Kidney (tissue), 13 donors: ENCODE measurements at regions not wholly inside any gene's neighbourhood (a gene's known extent, or its start where the extent isn't known, plus 50 kb on each side); places are given as distances from the start of the nearest gene placed in this dataset.

Source experiments
- DNase-seq, 5 donors: peaks; one replicate each; pipeline ENCODE4 v3.0.0-alpha.2; 2013 to 2020
- FAIRE-seq: peaks from 2 replicates; lab custom pipeline; 2012; peaks lifted over from hg19 to GRCh38; lab: Jason Lieb, UNC
- H3K27ac ChIP-seq, 2 donors: one replicate each; pipeline ENCODE4 v1.7.0; 2013; ENCODE audit warnings: low read depth in 2 of 2, low read length in 2 of 2, inconsistent platforms in 1 of 2
- H3K27me3 ChIP-seq: one replicate; pipeline ENCODE4 v1.7.1; 2013; ENCODE audit warnings: low read length, inconsistent platforms; ENCODE audit not compliant: control insufficient read depth, insufficient read depth
- H3K36me3 ChIP-seq, 3 donors: one replicate each; pipeline versions ENCODE4 v1.7.0 to v1.7.1; 2013; ENCODE audit warnings: low read length in 3 of 3, control low read depth in 1 of 3, inconsistent platforms in 1 of 3; ENCODE audit not compliant: insufficient read depth in 3 of 3, control insufficient read depth in 2 of 3
- H3K4me1 ChIP-seq, 3 donors: one replicate each; pipeline versions ENCODE4 v1.7.0 to v1.7.1; 2013; ENCODE audit warnings: low read length in 3 of 3, inconsistent platforms in 1 of 3, low read depth in 1 of 3; ENCODE audit not compliant: control insufficient read depth in 2 of 3, insufficient read depth in 2 of 3
- H3K4me3 ChIP-seq, 3 donors: one replicate each; pipeline versions ENCODE4 v1.7.0 to v1.8.1; 2013; ENCODE audit warnings: low read length in 3 of 3, control low read depth in 1 of 3, inconsistent platforms in 1 of 3
- H3K9ac ChIP-seq, 3 donors: one replicate each; pipeline versions ENCODE4 v1.7.0 to v1.7.1; 2013; ENCODE audit warnings: low read length in 3 of 3, control low read depth in 1 of 3, inconsistent platforms in 1 of 3
- H3K9me3 ChIP-seq, 3 donors: one replicate each; pipeline versions ENCODE4 v1.7.0 to v1.7.1; 2013; ENCODE audit warnings: low read length in 3 of 3, control low read depth in 1 of 3, inconsistent platforms in 1 of 3; ENCODE audit not compliant: control insufficient read depth in 2 of 3, insufficient read depth in 1 of 3
- intact Hi-C: fragments of 100-400 bp; cut with DNase I; formaldehyde crosslinking; loops from one replicate; pipeline ENCODE4 v1.11.1; 2022
- TF ChIP-seq, protein P1 (sequence below): IDR thresholded peaks from 3 replicates; pipeline ENCODE4 v1.5.1; 2012; ENCODE audit warnings: mild to moderate bottlenecking, moderate library complexity, borderline replicate concordance; ENCODE audit not compliant: insufficient read depth; ENCODE audit errors: extremely low read depth
- donor health status: control.
- donor health status: control.
- donor health status: control.
- donor health status: control.
- donor health status: control.
- donor health status: DM: yes; HTN: yes; CAD: no.
- donor health status: Normal renal cell carcinoma (clear cell type).

DNA sequence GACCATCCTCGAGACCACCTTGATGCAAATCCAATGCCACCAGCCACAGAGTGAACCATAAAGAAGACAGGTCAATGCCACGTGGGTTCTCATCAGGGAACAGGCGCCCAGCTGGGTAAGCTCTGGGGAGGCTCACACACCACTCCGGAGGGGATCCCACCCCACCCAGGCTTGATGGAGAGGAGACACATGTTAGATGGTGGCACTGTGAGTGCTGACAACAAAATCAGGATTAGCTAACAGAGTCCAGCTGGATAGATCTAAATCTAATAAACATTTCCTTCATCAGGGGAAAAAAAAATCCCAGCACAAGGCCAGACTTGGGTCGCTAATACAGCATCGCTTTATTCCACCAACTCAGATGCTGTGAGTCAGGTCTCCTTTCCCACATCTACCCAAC is 132.2 kb upstream of the TNR start:
- FAIRE-seq, result no peak
- no peaks in the 10 kb centered on the region for H3K27me3 ChIP-seq
- H3K9ac ChIP-seq, result no peak overlapping the region
- H3K36me3 ChIP-seq, result no peaks in the 10 kb centered on the region
- no peaks in the 10 kb centered on the region for H3K4me1 ChIP-seq
- no peak overlapping the region for H3K27ac ChIP-seq
- no peaks in the 10 kb centered on the region for H3K9me3 ChIP-seq
- intact Hi-C loops, result no loop called here
- TF ChIP-seq, protein P1, sequence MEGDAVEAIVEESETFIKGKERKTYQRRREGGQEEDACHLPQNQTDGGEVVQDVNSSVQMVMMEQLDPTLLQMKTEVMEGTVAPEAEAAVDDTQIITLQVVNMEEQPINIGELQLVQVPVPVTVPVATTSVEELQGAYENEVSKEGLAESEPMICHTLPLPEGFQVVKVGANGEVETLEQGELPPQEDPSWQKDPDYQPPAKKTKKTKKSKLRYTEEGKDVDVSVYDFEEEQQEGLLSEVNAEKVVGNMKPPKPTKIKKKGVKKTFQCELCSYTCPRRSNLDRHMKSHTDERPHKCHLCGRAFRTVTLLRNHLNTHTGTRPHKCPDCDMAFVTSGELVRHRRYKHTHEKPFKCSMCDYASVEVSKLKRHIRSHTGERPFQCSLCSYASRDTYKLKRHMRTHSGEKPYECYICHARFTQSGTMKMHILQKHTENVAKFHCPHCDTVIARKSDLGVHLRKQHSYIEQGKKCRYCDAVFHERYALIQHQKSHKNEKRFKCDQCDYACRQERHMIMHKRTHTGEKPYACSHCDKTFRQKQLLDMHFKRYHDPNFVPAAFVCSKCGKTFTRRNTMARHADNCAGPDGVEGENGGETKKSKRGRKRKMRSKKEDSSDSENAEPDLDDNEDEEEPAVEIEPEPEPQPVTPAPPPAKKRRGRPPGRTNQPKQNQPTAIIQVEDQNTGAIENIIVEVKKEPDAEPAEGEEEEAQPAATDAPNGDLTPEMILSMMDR, result no peak
- no peak for DNase-seq
- H3K4me3 ChIP-seq, result no peak overlapping the region

DNA sequence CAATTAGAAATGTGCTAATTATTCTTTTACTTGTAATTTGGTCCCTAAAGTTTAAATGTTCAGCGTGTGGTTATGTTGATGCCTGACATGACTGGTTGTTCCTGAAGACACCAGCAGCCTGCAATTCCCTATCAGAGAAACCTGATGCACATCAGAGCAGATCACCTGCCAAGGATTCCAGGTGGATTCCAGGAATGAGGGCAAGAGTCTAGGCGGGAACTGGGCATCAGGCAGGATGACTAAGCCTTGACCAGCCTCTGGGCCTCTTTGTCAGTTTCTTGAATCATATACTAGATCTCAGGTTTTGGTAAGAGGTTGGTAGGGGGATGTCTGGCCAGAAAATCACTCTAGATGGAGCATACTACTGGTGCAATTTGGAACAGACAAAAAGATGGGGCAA is 130.7 kb upstream of the TNR start:
- TF ChIP-seq, protein P1, result no peak
- H3K27me3 ChIP-seq, result no peaks in the 10 kb centered on the region
- no peak for DNase-seq
- no peaks in the 10 kb centered on the region for H3K36me3 ChIP-seq
- no peak overlapping the region for H3K27ac ChIP-seq
- no peaks in the 10 kb centered on the region for H3K9me3 ChIP-seq
- H3K4me1 ChIP-seq, result no peaks in the 10 kb centered on the region
- H3K9ac ChIP-seq, result no peak overlapping the region
- FAIRE-seq, result no peak
- intact Hi-C loops, result no loop called here
- no peak overlapping the region for H3K4me3 ChIP-seq

DNA sequence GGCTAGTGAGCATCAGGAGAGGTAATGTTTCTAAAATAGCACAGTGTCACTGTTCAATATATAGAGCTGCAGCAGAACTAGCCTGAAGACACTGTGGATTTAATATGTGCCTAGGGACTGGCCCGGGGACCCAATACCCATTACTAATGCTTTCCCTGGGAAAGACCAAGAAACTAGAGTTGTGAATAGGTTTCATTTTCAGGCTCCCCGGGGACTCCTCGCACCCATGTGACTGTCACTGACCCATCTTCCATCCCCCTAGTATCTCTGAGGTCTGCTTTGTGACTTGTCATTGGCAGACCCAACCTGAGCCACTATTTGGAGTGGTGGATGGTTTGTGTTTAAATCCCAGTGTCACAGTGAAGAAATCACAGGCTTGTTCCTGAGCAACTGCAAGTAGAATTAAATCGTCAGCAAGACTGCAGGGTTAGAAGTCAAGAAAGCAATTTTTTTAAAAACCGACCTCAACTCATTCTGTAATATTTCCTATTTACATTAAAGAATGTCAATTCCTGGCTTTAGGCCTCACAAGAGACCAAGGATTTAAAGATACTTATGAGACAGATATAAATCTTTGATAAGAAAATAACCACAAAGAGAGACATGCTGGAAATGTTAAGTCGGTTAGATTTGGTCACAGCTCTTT is 130.0 kb upstream of the TNR start:
- H3K4me3 ChIP-seq, result no peak overlapping the region
- H3K27ac ChIP-seq, result no peak overlapping the region
- H3K9me3 ChIP-seq, result no peaks in the 10 kb centered on the region
- H3K9ac ChIP-seq, result no peak overlapping the region
- H3K27me3 ChIP-seq, result no peaks in the 10 kb centered on the region
- no peaks in the 10 kb centered on the region for H3K36me3 ChIP-seq
- DNase-seq, result no peak
- intact Hi-C loops, result no loop called here
- TF ChIP-seq, protein P1, result no peak
- FAIRE-seq, result no peak
- no peaks in the 10 kb centered on the region for H3K4me1 ChIP-seq

DNA sequence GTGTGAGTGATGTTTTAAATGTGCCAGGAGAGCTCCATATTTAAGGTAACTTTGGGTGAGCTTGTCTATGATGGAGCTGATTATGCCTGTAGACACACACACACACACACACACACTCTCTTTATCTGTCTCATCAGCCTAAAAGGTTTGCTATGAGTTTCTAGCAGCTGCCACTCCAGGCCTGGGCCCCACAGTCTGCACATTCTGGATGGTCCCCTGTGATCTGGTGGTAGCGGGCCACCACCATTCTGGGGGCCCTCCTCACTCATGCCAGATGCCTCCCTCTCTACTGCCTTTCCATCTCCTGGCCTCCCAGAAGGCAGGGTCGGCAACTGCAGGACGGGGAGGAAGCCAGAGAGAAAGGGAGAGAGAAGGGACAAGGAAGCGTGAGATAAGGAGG is 129.2 kb upstream of the TNR start:
- Histone ChIP-seq H3K9ac (no peak overlapping the region), H3K27me3 (no peaks in the 10 kb centered on the region), H3K27ac (no peak overlapping the region), H3K36me3 (no peaks in the 10 kb centered on the region), H3K4me1 (no peaks in the 10 kb centered on the region), H3K4me3 (no peak overlapping the region), H3K9me3 (no peaks in the 10 kb centered on the region)
- TF ChIP-seq, protein P1, result no peak
- intact Hi-C loops, result no loop called here
- DNase-seq (no peak), FAIRE-seq (no peak)
